ENCODE measurements at regions not wholly inside any gene's neighbourhood (a gene's known extent, or its start where the extent isn't known, plus 50 kb on each side); places are given as distances from the start of the nearest gene placed in this dataset.

DNA sequence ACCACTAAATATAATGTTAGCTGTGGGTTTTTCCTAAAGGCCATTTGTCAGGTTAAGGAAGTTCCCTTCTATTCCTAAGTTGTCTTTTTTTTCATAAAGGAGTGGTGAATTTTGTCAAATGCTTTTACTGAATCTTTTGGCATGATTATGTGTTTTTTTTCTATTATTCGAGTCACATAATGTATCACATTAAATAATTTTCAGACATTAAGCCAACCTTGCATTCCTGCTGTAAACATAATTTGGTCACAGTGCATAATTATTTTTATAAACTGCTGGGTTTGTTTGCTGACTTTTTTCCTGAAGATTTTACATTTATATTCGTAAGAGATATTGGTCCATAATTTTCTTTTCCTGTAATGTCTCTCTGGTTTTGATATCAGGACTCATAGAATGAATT, 101.8 kb upstream of the SPRED1 start:
- Histone ChIP-seq H3K36me3 (no peaks in the 10 kb centered on the region), H3K27me3 (no peaks in the 10 kb centered on the region), H3K4me3 (no peak overlapping the region), H3K27ac (no peak overlapping the region), H3K4me1 (ENCODE audit: low read depth) (no peaks in the 10 kb centered on the region), H3K9me3 (ENCODE audit: low read depth) (no peaks in the 10 kb centered on the region)
- DNase-seq (ENCODE audit: low read depth in 1 of 2, low spot score in 1 of 2), result no peak
- TF ChIP-seq, protein P1, sequence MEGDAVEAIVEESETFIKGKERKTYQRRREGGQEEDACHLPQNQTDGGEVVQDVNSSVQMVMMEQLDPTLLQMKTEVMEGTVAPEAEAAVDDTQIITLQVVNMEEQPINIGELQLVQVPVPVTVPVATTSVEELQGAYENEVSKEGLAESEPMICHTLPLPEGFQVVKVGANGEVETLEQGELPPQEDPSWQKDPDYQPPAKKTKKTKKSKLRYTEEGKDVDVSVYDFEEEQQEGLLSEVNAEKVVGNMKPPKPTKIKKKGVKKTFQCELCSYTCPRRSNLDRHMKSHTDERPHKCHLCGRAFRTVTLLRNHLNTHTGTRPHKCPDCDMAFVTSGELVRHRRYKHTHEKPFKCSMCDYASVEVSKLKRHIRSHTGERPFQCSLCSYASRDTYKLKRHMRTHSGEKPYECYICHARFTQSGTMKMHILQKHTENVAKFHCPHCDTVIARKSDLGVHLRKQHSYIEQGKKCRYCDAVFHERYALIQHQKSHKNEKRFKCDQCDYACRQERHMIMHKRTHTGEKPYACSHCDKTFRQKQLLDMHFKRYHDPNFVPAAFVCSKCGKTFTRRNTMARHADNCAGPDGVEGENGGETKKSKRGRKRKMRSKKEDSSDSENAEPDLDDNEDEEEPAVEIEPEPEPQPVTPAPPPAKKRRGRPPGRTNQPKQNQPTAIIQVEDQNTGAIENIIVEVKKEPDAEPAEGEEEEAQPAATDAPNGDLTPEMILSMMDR (IDR thresholded peaks at IDR 0.05; ENCODE audit: low read depth, low read length), result no peak

DNA sequence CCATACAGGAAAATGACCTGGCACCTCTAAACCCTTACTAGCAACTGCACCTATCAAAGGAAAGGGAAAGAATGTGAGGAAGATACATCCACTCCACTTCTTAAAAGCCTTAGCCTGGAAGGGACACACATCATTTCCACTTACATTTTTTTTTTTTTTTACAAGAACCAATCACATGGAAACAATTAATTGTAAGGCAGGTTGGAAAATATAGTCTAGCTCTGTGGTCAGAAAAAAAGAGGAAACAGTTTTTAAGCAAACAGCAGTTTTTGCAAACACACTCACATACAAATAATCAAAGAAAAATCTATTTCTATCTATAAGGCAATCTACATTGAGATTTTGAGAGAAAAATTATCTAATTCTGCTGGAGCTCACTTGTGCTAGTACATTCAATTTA, 98.9 kb upstream of the SPRED1 start:
- TF ChIP-seq, protein P1 (IDR thresholded peaks at IDR 0.05; ENCODE audit: low read depth, low read length), result no peak
- H3K4me1 ChIP-seq (ENCODE audit: low read depth), result no peaks in the 10 kb centered on the region
- no peaks in the 10 kb centered on the region for H3K9me3 ChIP-seq (ENCODE audit: low read depth)
- H3K27ac ChIP-seq, result no peak overlapping the region
- H3K27me3 ChIP-seq, result no peaks in the 10 kb centered on the region
- no peaks in the 10 kb centered on the region for H3K36me3 ChIP-seq
- no peak overlapping the region for H3K4me3 ChIP-seq
- no peak for DNase-seq (ENCODE audit: low read depth in 1 of 2, low spot score in 1 of 2)

- Histone ChIP-seq H3K9me3 (ENCODE audit: low read depth) (no peaks in the 10 kb centered on the region), H3K4me1 (ENCODE audit: low read depth) (no peaks in the 10 kb centered on the region), H3K36me3 (no peaks in the 10 kb centered on the region), H3K27ac (no peak overlapping the region), H3K27me3 (no peaks in the 10 kb centered on the region), H3K4me3 (no peak overlapping the region)
- TF ChIP-seq, protein P1 (IDR thresholded peaks at IDR 0.05; ENCODE audit: low read depth, low read length), result no peak
- no peak for DNase-seq (ENCODE audit: low read depth in 1 of 2, low spot score in 1 of 2)
These were observed 98.4 kb upstream of the SPRED1 start for GRCh38 chr15:38154255-38154654.

DNA sequence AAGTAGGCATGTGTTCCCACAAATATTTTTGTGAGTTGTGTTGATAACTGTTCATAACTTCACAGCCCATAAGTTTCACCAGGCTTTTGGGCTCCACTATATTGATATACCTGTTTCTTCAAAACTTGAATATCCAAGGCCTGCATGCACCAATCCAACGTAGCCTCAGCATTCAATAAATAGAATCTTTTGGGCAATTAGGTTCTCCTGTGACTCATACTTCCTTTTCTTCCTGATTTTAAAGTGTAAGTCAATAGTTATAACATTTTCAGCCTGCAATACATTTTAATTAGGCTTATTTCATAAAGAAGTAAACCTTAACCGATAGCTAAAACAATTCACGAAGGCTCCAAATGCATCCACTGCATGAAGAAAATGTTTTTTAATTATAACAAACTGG, 97.8 kb upstream of the SPRED1 start:
- no peak for DNase-seq (ENCODE audit: low read depth in 1 of 2, low spot score in 1 of 2)
- no peak overlapping the region for H3K27ac ChIP-seq
- H3K36me3 ChIP-seq, result no peaks in the 10 kb centered on the region
- TF ChIP-seq, protein P1 (IDR thresholded peaks at IDR 0.05; ENCODE audit: low read depth, low read length), result no peak
- H3K27me3 ChIP-seq, result no peaks in the 10 kb centered on the region
- H3K4me3 ChIP-seq, result no peak overlapping the region
- no peaks in the 10 kb centered on the region for H3K9me3 ChIP-seq (ENCODE audit: low read depth)
- no peaks in the 10 kb centered on the region for H3K4me1 ChIP-seq (ENCODE audit: low read depth)

GRCh38 chr15:38163658-38164057, 89.0 kb upstream of the SPRED1 start:
- DNase-seq (ENCODE audit: low read depth in 1 of 2, low spot score in 1 of 2), result no peak
- Histone ChIP-seq H3K4me3 (no peak overlapping the region), H3K4me1 (ENCODE audit: low read depth) (no peaks in the 10 kb centered on the region), H3K27me3 (no peaks in the 10 kb centered on the region), H3K36me3 (no peaks in the 10 kb centered on the region), H3K27ac (no peak overlapping the region), H3K9me3 (ENCODE audit: low read depth) (no peaks in the 10 kb centered on the region)
- TF ChIP-seq, protein P1 (IDR thresholded peaks at IDR 0.05; ENCODE audit: low read depth, low read length), result no peak

- H3K27ac ChIP-seq, result no peak overlapping the region
- TF ChIP-seq, protein P1 (IDR thresholded peaks at IDR 0.05; ENCODE audit: low read depth, low read length), result no peak
- no peaks in the 10 kb centered on the region for H3K4me1 ChIP-seq (ENCODE audit: low read depth)
- H3K27me3 ChIP-seq, result no peaks in the 10 kb centered on the region
- H3K4me3 ChIP-seq, result no peak overlapping the region
- H3K9me3 ChIP-seq (ENCODE audit: low read depth), result no peaks in the 10 kb centered on the region
- no peaks in the 10 kb centered on the region for H3K36me3 ChIP-seq
- DNase-seq (ENCODE audit: low read depth in 1 of 2, low spot score in 1 of 2), result no peak
These were observed 88.6 kb upstream of the SPRED1 start for GRCh38 chr15:38164061-38164460.

All from cardiac muscle cell (in vitro differentiated cells and primary cell).